Transverse colon (tissue), 4 donors: ENCODE measurements at regions not wholly inside any gene's neighbourhood (a gene's known extent, or its start where the extent isn't known, plus 50 kb on each side); places are given as distances from the start of the nearest gene placed in this dataset.
"Not testable (repeated sequence)": the region's sequence is repeated elsewhere in the genome, so short reads cannot be mapped to it uniquely, and the experiment has no call there.

ENCODE experiments used
- DNase-seq: peaks from one replicate; pipeline ENCODE4 v3.0.0-alpha.2; 2019
- H3K27ac ChIP-seq, 4 donors: fragments of 200-600 bp; sonication (generic); 2 replicates each; pipeline ENCODE4 v1.5.1; 2016 to 2018; ENCODE audit warnings: inconsistent platforms in 4 of 4
- H3K27me3 ChIP-seq: fragments of 200-600 bp; sonication (generic); 2 replicates; pipeline ENCODE4 v1.5.1; 2017; ENCODE audit warnings: inconsistent platforms
- H3K36me3 ChIP-seq, 4 donors: fragments of 200-600 bp; sonication (generic); 2 replicates each; pipeline ENCODE4 v1.5.1; 2017 to 2019; ENCODE audit warnings: inconsistent platforms in 4 of 4
- H3K4me1 ChIP-seq, 4 donors: fragments of 200-600 bp; sonication (generic); 2 replicates each; pipeline ENCODE4 v1.5.1; 2017 to 2020; ENCODE audit warnings: inconsistent platforms in 4 of 4
- H3K4me3 ChIP-seq, 4 donors: fragments of 200-600 bp; sonication (generic); 1 replicate in 1 of 4; 2 replicates in 3 of 4; pipeline versions ENCODE4 v1.5.1 to v1.6.1; 2017 to 2019; ENCODE audit warnings: inconsistent platforms in 4 of 4
- H3K9me3 ChIP-seq, 2 donors: fragments of 200-600 bp; sonication (generic); 2 replicates each; pipeline ENCODE4 v1.5.1; 2017 to 2019; ENCODE audit warnings: inconsistent platforms in 2 of 2
- EP300 ChIP-seq: sonication (generic); formaldehyde crosslinking; IDR thresholded peaks from one replicate; pipeline ENCODE4 v1.6.1; 2017; ENCODE audit warnings: antibody characterized with exemption, low read depth
- POLR2A ChIP-seq: fragments of 450-650 bp; IDR thresholded peaks from one replicate; pipeline ENCODE4 v1.6.1; 2016; ENCODE audit warnings: antibody characterized with exemption, mild to moderate bottlenecking, moderate library complexity
- POLR2AphosphoS5 ChIP-seq, 3 donors: sonication (generic); formaldehyde crosslinking; IDR thresholded peaks; one replicate each; pipeline ENCODE4 v1.6.1; 2016; ENCODE audit warnings: antibody characterized with exemption in 3 of 3
- WGBS, 2 donors: methylation state at CpG; one replicate each; pipeline ENCODE4 v1.1.5; 2018; ENCODE audit warnings: low coverage in 1 of 2; 5-methylcytosine and 5-hydroxymethylcytosine counted together
- in situ Hi-C, 4 donors: fragments of 200-750 bp; cut with MboI; loops; one replicate each; pipeline versions ENCODE4 v1.15.0 to v1.15.1; 2017; ENCODE audit warnings: low sequenced_read_pairs in 3 of 4, low pct_ligation_motif_present in 1 of 4, low pct_unique_long_range_greater_than_20kb in 1 of 4
- intact Hi-C: fragments of 100-400 bp; cut with DNase I; formaldehyde crosslinking; loops from one replicate; pipeline ENCODE4 v1.15.1; 2023; ENCODE audit warnings: low total_unique reads
- TF ChIP-seq, protein P1 (sequence below), 5 experiments: fragments of 200-600 bp in 3 of 5; fragments of 450-650 bp in 2 of 5; sonication (generic) in 3 of 5; IDR thresholded peaks; 1 replicate in 2 of 5; 2 replicates in 3 of 5; pipeline ENCODE4 v1.5.1; 2016 to 2017; ENCODE audit warnings: antibody characterized with exemption in 5 of 5, inconsistent platforms in 3 of 5, mild to moderate bottlenecking in 2 of 5, moderate library complexity in 1 of 5

DNA sequence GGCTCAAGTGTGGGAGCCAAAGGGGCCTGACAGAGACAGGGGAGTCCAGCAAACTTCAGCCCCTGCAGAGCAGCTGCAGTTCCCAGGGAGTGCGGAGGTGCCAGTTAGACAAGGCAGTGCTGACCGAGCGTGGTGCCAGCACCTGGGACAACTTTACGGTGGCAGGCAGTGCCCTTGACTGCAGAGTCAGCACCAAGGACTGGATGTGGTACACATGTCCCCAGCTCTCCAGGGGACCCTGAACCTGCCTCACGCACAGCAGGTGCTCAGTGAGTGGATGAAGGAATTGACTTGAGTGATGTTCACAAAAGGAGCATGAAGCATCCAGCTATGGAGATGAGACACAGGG lies 296.5 kb downstream of the SIPA1L2 start:
- Histone ChIP-seq H3K9me3 (no peaks in the 10 kb centered on the region), H3K27me3 (no peaks in the 10 kb centered on the region), H3K36me3 (no peaks in the 10 kb centered on the region), H3K4me1 (no peaks in the 10 kb centered on the region), H3K4me3 (no peak overlapping the region), H3K27ac (no peak overlapping the region)
- intact Hi-C loops, result no loop called here
- 71 to 94% methylated on average over 1 to 5 of the region's 5 CpGs for WGBS, 2 donors
- DNase-seq, result no peak
- TF ChIP-seq, protein P1, sequence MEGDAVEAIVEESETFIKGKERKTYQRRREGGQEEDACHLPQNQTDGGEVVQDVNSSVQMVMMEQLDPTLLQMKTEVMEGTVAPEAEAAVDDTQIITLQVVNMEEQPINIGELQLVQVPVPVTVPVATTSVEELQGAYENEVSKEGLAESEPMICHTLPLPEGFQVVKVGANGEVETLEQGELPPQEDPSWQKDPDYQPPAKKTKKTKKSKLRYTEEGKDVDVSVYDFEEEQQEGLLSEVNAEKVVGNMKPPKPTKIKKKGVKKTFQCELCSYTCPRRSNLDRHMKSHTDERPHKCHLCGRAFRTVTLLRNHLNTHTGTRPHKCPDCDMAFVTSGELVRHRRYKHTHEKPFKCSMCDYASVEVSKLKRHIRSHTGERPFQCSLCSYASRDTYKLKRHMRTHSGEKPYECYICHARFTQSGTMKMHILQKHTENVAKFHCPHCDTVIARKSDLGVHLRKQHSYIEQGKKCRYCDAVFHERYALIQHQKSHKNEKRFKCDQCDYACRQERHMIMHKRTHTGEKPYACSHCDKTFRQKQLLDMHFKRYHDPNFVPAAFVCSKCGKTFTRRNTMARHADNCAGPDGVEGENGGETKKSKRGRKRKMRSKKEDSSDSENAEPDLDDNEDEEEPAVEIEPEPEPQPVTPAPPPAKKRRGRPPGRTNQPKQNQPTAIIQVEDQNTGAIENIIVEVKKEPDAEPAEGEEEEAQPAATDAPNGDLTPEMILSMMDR (IDR thresholded peaks at IDR 0.05), result no peak
- no peak for TF ChIP-seq POLR2AphosphoS5 (IDR thresholded peaks at IDR 0.05)
- in situ Hi-C loops, result no loop called here

DNA sequence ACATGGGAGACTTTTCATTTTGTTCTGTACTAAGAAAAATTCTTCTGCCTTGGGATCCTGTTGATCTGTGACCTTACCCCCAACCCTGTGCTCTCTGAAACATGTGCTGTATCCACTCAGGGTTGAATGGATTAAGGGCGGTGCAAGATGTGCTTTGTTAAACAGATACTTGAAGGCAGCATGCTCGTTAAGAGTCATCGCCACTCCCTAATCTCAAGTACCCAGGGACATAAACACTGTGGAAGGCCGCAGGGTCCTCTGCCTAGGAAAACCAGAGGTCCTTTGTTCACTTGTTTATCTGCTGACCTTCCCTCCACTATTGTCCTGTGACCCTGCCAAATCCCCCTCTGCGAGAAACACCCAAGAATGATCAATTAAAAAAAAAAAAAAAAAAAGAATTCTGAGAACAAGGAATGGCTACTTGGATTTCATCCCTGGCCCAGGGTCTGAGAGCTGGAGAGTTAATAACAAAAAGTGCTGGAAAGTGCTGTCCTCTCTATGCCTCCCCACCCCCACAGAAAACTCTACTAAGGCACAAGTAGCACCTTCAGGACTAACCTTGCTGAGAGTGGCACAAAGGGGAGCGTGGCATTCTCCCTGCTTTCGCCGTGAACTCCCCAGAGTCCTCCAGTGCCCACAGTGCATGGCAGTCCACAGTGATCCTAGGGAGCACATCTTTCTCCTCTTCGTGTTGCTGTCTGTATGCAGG lies 297.1 kb downstream of the SIPA1L2 start:
- H3K4me3 ChIP-seq, H3K27ac ChIP-seq, DNase-seq, intact Hi-C loops, H3K36me3 ChIP-seq, H3K4me1 ChIP-seq, in situ Hi-C loops, H3K9me3 ChIP-seq, H3K27me3 ChIP-seq: not testable (repeated sequence)
- 86 to 92% methylated on average over 1 to 8 of the region's 9 CpGs for WGBS, 2 donors

DNA sequence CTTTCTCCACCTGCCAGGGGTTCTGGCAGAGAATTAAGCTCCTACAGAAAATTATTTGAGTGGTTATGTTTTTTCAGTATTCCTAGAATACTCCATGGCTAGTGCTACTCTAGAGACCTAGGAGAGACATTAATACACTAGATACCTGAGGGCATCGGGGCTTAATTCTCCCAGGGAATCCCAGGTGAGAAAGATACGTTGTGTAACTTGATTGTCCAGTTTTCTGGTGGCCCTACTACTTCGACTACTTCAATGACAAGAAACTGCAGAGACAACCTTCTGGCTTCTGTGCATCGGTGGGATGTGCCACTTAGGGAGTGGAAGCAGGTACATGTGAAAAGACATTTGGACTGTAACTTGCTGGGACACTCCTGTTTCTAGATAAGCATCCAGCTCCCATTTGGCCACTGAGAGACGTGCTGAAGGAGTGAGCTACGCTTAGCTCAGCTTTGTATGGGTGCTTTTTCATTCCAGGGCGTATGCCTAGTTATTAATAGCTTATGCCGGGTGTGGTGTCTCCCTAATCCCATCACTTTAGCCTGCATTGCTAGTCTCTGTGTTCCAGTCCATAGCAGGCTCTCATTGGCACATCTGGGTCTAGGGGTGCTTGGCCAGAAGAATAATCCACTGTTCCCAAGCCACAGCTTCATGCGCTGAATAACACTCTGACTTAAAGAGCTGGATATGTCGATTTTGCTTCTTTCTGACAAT lies 300.7 kb downstream of the SIPA1L2 start:
- no peak overlapping the region for H3K27ac ChIP-seq
- TF ChIP-seq POLR2A (no peak), EP300 (no peak), POLR2AphosphoS5 (IDR thresholded peaks at IDR 0.05) (no peak)
- TF ChIP-seq, protein P1 (IDR thresholded peaks at IDR 0.05), result no peak
- intact Hi-C loops (no loop called here), in situ Hi-C loops (no loop called here)
- H3K4me3 ChIP-seq, result no peak overlapping the region
- H3K27me3 ChIP-seq, result no peaks in the 10 kb centered on the region
- no peak for DNase-seq
- no peaks in the 10 kb centered on the region for H3K36me3 ChIP-seq
- peaks cover 0 to 5% (median 0%) of the 10 kb centered on the region in 4 donors for H3K4me1 ChIP-seq
- WGBS, 2 donors, result 82 to 96% methylated on average over 4 to 10 of the region's 10 CpGs
- H3K9me3 ChIP-seq, result no peaks in the 10 kb centered on the region

DNA sequence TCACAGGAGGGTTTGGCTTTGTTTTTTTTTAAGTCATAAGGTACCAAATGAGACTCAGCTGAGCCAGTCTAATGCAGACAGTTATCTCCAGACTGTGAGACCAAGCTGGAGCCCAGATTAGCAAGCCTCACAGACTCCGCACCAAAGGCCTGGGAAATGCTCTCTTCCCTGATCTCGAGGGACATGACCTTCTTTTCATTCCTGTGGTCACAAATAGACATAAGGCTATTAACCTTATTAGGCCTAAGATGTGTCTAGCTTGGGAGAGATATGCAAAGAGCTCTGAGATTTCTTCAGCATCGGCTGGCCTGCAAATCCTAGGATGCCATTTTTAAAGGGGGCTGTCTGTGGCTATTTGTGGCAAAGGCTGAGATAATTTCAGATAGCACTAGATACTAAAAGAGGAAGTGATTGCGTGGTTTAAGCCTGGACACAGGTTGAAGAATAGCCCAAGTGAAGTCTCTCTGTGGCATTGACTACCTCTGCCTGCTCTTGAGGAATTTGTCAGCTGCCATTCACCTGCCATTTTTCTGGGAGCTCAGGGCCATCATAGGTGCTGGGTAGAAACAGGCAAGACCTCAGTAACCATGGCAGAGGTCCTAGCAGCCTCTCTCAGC lies 301.3 kb downstream of the SIPA1L2 start:
- H3K27me3 ChIP-seq, result no peaks in the 10 kb centered on the region
- TF ChIP-seq EP300 (no peak), POLR2AphosphoS5 (IDR thresholded peaks at IDR 0.05) (no peak), POLR2A (no peak)
- TF ChIP-seq, protein P1 (IDR thresholded peaks at IDR 0.05), result no peak
- DNase-seq, result no peak
- no peaks in the 10 kb centered on the region for H3K9me3 ChIP-seq
- no peak overlapping the region for H3K27ac ChIP-seq
- no peak overlapping the region for H3K4me3 ChIP-seq
- intact Hi-C loops (no loop called here), in situ Hi-C loops (no loop called here)
- 77 to 89% methylated on average over 3 to 4 of the region's 4 CpGs for WGBS, 2 donors
- H3K4me1 ChIP-seq, result peaks cover 0 to 5% (median 0%) of the 10 kb centered on the region in 4 donors
- no peaks in the 10 kb centered on the region for H3K36me3 ChIP-seq
